Embryonic facial prominence (tissue), 1 donor: ENCODE measurements at regions not wholly inside any gene's neighbourhood (a gene's known extent, or its start where the extent isn't known, plus 50 kb on each side); places are given as distances from the start of the nearest gene placed in this dataset.
"Not testable (repeated sequence)": the region's sequence is repeated elsewhere in the genome, so short reads cannot be mapped to it uniquely, and the experiment has no call there.

Experiments used
- DNase-seq: peaks from one replicate; pipeline ENCODE4 v3.0.0-alpha.2; 2016; ENCODE audit errors: extremely low spot score

DNA sequence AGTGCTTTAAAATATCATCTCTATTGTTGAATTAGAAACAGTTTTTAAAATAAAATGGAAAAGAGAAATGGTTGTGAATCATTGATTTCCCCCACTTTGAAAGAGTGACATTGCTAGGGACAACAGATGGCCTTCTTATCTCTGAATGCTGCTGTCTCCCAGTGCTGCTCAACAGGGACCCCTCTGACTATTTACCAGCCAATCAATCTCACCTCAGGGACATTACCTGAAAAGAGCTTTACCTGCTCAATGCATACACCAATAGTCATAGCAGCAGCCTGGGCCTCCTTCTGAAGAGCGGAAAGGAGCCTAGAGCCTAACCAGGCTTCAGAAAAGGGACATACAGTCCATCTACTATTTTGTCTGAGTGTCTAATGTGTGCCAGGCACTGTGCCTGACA, 162.8 kb downstream of the CGGBP1 start:
- no peak for DNase-seq

DNA sequence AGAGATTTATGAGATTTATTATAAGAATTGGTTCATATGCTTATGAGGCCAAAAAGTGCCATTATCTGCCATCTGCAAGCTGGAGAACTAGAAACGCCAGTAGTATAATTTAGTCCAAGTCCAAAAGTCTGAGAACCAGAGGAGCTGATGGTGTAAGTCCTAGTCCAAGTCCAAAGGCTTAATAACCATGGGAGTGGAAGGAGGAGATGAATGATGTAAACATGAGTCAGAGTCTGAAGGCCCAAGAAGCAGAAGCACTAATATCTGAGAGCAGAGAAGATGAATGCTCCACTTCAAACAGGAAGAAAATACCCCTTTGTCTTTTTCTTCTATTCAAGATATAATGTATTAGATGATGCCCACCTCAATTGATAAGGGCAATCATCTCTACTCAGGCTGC, 185.7 kb downstream of the CGGBP1 start:
- no peak for DNase-seq

DNA sequence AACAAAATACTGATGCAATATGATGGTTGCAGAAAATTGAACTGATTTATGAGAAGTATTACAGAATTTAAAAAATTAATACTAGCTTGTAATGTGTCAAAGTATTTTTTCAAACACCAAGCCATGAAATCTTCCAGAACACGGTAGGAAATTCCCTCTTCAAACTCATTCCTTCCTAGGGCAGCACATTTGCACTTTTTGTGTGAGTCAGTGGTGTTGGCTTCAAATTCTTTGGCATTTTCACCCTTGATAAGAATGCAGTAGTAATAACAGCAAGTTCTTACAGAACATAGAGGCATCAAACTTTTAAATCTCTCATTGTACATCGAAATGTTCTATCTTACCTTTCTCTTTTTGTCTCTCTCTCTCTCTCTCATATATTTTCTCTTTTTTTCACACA, 191.8 kb downstream of the CGGBP1 start:
- DNase-seq = no peak

DNA sequence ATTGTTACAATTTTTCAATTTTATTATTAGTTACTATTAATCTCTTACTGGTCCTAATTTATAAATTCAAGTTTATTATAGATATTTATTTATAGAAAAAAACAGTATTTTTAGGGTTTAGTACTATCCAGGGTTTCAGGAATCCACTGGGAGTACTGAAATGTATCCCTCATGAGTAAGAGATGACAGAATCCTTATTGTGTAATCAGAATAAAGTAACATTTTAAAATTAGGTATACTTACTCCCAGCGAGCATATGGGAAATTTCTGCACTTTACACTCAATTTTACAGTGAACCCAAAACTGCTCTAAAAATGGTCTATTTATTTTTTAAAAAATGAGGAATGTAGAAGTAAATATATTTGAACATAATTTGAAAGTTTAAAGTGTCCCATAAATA, 202.7 kb downstream of the CGGBP1 start:
- no peak for DNase-seq

DNA sequence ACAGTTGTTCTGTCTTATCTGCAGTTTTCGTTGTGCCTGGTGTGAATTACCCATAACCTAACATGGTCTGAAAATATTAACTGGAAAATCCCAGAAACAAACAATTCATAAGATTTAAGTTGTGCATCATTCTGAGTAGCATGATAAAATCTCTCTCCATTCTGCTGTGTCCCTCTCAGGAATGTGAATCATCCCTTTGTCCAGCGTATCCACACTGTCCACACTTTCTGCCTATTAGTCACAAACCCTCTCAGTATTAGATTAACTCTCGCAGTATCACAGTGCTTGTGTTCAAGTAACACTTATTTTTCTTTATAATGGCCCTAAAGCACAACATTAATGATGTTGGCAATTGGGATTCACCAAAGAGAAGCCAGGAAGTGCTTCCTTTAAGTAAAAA, 203.2 kb downstream of the CGGBP1 start:
- DNase-seq = no peak

DNA sequence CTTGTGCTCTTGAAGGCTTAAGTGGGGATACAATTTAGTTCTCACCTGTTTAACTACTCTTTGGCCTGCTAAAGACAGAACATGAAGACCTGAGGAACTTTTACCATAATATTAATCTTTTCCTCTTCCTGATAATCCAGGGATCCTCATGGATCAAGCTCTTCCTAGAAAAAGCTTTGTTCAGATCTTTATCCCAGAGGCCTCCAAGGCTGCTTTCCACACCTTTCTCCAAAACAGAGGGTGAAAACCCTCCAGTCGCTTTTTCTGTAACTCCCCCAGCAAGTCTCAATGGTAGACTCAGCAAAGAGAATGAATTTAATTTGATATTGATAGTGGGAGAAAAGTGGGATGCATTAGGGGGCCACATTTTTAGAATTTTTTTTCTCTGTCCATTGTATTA, 203.6 kb downstream of the CGGBP1 start:
- no peak for DNase-seq

DNA sequence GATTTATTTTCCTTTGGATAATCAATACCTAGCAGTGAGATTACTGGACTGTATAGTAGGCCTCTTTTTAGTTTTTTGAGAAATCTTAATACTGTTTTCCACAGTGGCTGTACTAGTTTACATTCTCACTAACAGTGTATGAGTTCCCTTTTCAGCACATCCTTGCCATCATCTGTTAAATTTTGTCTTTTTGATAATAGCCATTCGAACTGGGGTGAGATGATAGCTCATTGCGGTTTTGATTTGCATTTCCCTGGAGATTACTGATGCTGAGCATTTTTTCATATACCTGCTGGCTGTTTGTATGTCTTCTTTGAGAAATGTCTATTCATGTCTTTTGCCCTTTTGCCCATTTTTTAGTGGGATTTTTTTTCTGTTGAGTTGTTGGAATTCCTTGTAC, 210.8 kb downstream of the CGGBP1 start:
- DNase-seq = no peak

DNA sequence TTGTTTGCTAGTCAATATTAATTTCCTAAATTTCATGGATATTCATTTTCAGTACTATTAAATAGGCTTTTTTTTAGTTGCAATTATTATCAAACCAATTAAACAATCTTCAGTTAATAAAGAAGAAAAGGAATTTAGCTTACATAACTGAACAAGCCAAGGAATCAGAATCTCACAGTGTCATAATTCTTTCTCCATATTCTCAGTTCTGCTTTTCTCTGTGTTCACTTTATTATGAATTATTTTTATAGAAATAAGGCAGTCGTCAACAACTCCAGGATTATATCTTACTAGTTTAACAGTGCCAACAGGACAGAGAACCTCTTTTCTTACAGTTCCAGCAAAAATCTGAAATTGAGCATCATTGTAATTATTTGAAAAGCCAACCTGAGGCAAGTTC, 221.7 kb downstream of the CGGBP1 start:
- no peak for DNase-seq

DNA sequence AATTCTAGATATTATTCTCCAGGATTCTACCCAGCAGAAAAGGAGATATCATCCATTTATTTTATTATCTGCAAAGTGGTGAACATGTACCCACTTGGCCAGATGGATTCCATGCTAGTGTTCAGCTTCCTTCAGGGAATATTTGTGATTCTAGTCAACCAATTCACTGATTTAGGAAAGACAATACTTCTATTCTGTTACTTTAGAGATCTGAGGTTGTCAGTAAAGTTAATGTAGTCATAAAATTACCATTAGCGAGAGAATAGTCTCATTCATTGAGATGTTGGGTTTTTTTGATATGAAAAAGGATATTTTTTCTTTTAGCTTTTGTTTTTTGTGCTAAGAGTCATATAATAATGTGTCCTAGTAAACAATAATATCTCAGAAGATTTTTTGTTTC, 222.8 kb downstream of the CGGBP1 start:
- DNase-seq = no peak

DNA sequence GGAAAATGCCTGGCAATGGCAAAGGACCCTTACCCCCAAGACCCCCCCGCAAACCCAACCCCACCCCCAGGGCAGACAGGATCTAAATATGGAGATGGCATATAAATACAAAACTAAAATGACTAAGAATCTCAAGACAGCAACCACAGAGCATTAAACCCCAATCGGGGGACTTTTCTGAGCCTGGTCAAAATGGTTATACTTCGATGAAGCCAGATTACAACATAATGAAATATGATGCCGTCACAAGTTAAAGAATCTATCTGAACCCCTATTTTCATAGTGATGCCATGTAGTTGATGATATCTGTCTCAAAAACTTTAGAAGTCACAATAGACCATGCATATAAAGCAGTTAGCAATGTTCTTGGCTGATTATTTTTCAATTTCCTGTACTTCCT, 223.6 kb downstream of the CGGBP1 start:
- no peak for DNase-seq

DNA sequence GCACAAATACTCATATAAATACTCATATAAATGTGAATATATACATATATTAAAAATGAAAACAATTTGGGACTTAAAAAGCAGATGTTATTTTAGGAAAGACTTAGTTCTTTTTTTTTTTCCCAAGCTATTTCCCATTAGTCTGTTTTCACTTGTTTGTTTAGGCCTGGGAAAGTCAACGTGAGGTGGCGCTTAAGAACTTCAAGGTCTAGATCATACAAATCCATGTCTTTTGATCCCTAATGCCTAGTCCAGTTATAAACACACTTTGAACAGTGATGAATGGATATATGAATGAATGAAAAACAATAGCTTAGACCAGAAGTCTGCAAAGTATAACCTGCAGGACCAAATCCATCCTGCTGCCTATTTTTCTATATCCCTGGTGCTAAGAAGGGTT, 224.5 kb downstream of the CGGBP1 start:
- DNase-seq = no peak

DNA sequence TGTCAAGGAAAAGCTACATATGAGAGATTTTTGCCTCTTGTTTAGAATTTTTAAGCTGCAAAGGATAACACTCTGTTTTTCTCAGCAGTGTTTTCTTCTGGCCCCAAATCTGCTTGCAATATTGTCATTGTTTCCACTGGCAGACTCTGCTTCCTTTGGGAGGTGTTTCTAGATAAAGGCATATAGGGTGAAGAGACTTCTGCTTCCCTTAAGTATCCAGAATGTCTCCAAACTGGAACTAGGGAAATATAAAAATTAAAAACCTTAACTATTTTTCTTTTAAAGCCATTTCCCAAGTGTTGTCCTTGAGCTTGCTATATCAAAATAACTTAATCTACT, 225.8 kb downstream of the CGGBP1 start:
- no peak for DNase-seq

DNA sequence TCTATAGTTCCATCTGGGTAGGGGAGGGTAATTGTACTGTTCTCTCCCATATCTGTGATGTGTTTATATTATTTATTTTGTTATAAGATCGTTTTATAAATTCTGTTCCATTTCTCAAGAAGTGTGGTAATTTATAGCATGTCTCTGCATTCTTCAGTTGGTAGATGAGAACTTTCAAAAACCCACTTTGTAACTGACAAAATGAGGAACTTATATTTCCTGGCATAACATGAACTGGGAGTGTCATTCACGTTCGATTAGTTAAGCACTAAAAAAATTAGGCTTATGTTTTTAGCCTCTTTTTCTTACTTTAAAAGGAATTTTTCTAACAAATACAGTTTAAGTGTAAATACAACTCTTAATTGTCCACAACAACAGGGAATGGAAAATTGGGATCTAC, 230.8 kb downstream of the CGGBP1 start:
- no peak for DNase-seq

DNA sequence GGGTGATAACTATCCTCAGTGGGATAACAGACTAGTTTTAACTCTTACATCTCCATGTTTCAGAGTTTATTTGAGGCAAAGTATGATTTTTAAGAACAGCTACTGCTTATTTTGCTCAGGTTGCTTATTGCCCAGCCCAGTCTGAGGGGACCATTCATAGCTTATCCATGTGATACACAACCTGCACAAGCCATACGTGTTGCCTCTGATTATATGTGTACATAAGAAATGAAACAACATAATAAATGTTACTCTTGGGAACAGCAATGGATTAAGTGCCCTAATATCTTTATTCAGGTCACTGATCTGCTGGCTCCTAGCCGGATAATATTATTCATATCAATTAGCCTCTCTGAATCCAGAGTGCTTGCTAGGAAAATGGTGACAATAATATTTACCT, 236.2 kb downstream of the CGGBP1 start:
- DNase-seq = no peak

DNA sequence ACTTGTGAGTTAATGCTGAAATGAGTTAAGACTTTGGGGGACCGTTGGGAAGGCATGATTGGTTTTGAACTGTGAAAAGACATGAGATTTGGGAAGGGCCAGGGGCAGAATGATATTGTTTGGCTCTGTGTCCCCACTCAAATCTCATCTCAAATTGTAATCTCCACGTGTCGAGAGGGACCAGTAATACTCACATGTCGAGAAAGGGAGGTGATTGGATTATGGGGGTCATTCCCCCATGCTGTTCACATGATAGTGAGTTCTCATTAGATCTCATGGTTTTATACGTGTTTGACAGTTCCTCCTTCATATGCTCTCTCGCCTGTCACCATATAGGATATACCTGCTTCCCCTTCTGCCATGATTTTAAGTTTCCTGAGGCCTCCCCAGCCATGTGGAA, 245.3 kb downstream of the CGGBP1 start:
- not testable (repeated sequence) for DNase-seq

DNA sequence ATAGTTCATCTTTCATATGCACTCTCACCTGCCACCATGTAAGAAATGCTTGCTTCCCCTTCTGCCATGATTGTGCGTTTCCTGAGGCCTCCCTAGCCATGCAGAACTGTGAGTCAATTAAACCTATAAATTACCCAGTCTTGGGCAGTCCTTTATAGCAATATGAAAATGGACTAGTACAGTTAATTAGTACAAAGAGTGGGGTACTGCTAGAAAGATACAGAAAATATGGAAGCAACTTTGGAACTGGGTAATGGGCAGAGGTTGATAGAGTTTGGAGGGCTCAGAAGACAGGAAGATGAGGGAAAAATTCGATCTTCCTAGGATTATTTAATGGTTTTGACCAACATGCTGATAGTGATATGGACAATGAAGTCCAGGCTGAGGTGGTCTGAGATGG, 246.9 kb downstream of the CGGBP1 start:
- DNase-seq = no peak

DNA sequence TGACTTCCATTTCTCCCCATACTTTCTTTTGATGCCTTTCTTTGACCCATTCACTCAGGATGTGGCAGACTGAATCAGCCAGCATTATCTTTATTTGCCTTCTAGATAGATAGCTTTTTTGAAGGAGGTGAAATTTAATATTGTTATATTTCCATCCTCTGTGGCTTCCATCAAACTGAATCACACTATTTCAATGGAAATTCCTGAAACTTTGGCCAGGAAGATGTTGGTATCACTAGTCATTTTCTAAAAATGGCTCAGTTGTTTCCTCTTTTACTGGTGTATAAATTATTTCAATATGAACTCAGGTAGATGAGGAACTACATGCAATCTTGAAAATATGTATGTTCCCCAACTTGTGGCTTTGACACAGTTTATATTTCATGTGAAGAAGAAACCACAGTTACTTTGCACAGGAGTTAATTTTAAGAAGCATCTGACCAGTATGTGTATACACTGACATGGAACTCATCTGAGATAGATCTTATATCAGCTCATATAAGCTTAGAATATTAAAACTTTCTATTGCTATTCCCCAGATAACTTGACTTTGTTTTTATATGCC, 248.3 kb downstream of the CGGBP1 start:
- DNase-seq = no peak

DNA sequence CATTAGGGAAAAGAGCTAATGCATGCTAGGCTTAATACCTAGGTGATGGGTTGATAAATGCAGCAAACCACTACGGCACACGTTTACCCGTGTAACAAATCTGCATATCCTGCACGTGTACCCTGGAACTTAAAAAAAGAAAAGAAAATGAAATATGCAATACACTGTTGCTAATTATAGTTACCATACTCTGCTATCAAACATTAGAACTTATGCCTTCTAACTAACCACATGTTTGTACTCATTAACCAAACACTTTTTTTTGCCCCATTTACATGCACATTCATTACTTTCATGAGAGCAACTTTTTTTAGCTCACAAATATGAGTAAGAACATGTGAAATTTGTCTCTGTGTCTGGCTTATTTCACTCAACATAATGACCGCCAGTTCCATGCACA, 253.1 kb downstream of the CGGBP1 start:
- no peak for DNase-seq

DNA sequence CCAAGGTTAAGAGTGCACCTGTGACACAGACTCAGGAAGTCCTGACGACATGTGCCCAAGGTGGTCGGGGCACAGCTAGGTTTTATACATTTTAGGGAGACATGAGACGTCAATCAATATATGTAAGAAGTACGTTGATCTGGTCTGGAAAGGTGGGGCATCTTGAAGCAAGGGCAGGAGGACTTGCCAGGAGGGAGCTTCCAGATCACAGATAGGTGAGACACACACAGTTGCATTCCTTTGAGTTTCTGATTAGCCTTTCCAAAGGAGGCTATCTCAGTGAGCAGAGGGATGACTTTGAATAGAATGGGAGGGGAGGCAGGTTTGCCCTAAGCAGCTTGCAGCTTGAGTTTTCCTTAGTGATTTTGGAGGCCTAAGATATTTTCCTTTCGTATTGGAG, 257.4 kb downstream of the CGGBP1 start:
- no peak for DNase-seq

DNA sequence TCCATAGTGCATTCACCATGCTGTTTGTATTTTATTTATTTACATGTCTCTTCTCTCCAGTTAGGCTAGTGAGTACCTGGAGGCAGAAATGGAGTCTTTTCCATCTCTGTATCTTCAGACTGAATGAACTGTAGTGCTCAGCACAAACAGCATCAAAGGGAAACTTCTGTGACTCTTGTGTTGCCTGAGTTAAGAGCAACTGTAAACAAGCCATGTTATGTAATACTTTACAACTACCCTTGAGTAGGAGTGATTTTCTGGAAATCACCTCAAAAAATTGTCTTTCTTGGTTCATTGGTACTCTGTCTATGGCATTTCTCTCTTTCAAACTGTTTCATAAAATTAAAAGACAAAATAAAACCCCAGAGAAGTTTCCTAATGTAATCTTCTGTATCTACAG, 258.3 kb downstream of the CGGBP1 start:
- no peak for DNase-seq

DNA sequence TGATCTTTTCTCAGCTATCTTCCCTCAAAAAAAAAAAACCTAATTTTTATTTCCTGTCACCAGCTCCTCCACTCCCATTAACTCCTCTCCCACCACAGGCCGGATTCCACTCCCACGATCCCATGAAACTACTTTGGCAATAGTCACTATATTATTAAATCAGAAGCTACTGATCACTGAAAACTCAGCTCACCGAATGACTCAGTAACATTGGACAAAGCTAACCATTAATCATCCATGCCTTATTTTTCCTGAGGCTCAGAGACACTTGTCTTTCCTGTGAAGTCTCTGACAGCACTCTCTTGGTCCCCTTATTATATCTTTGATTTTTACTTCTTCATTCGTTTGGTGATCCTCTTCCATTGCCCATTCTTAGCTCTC, 260.2 kb downstream of the CGGBP1 start:
- no peak for DNase-seq

DNA sequence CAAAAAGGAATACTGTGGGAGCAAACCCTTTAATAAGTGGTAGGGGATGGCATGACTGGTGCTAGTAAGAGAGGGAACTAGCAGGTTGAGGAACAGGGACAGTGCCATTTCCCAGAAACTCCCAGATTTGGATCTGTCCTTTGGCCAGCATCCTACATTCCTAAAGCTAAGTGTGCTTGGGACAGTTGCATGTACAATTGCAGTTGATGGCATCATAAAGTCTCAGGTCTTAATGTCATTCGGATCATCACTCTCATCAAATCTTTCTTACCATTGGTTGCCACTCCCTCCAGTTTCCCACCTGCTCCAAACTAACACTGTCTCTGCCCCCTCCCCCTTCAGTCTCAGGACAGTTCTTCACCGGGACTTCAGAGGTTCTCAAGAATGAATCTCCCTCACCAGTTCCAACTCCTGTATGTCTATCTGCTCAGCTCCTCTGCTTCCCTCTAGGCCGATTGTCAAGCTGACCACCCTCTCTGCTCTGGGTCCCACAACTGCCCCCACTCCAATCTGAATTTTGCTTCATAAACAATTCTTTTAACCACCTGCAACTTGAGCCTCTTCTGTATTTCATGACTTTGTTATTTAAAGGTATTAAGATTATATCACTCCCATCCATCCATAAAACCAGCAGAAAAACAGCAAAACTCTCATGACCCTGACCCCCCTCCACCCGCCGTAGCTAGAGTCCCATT, 260.8 kb downstream of the CGGBP1 start:
- no peak for DNase-seq

DNA sequence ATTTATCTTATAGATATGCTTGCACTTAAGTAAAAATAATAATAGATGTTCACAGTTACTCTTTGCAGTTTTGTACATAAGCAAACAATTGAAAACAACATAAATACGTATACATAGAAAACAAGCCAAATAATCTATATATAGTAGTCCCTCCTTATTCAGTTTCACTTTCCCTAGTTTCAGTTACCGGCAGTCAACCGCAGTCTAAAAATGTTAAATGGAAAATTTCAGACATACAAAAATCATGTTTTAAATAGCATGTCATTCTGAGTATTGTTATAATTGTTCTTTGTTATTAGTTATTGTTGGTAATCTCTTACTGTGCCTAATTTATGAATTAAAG, 262.0 kb downstream of the CGGBP1 start:
- no peak for DNase-seq

DNA sequence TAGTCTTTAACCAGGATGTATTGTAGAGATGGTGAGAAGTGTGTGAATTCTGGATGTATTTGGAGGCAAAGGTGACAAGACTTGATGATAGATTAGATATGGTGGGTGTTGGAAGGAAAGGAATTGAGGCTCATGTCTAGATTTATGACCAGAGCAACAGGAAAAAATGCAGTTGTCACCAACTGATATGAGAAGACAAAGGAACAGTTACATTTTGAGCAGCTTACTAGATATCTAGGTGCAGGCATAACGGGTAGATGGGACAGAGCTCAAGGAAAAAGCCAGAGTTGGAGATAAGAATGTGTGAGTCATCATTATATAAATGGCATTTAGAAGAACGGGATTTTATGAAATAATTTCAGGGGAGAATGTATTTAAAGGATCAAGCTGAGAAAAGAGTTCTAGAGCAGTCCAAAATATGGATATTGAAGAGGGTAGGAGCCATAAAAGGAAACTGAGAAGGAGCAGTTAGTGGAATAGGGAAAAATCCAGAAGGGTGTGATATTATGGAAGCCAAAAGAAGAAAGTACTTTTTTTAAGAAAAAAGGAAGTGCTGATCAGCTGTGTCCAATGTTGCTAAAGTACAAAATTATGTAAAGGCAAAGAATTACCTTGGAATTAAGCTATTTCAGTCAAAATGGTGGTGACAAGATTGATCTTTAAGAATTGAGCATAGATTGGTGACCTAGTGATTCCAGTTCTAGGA, 262.5 kb downstream of the CGGBP1 start:
- DNase-seq = no peak
